HPDE6-E6E7 (cell line): ENCODE measurements at regions not wholly inside any gene's neighbourhood (a gene's known extent, or its start where the extent isn't known, plus 50 kb on each side); places are given as distances from the start of the nearest gene placed in this dataset.
"Not testable (repeated sequence)": the region's sequence is repeated elsewhere in the genome, so short reads cannot be mapped to it uniquely, and the experiment has no call there.

ENCODE experiments used
- DNase-seq: peaks from one replicate; pipeline ENCODE4 v3.0.0; 2011; ENCODE audit warnings: missing footprints; ENCODE audit errors: extremely low spot score

DNA sequence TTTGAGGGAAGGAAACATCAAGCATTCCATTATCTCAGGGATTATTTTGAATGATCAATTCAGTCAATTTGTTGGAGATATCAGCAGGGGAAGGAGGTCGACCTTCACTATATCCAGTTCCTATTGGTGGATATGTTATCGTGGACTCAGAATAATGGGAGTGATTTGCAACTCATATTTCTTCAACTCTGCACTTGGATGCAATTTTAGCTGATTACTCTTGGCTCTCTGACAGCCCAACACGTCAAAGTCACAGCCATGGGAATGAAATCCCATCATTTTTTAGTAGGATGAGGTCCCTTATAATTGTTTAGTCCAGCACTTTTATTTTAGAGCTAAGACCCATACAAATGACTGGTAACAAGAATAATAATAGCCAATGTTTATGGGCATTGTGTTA is 371.8 kb upstream of the RPS23 start:
- no peak for DNase-seq

GRCh38 chr5:82644766-82645165 is 366.6 kb upstream of the RPS23 start:
- no peak for DNase-seq

- DNase-seq: no peak
Measured at GRCh38 chr5:82644229-82644628, 366.1 kb upstream of the RPS23 start.

- DNase-seq: no peak
Measured at GRCh38 chr5:82642313-82642712, 364.2 kb upstream of the RPS23 start.

GRCh38 chr5:82641331-82642003 is 363.3 kb upstream of the RPS23 start:
- DNase-seq: peak; percentile 50

GRCh38 chr5:82640916-82641315 is 362.8 kb upstream of the RPS23 start:
- DNase-seq: no peak

- DNase-seq: no peak
Measured at GRCh38 chr5:82639393-82640144, 361.4 kb upstream of the RPS23 start.

DNA sequence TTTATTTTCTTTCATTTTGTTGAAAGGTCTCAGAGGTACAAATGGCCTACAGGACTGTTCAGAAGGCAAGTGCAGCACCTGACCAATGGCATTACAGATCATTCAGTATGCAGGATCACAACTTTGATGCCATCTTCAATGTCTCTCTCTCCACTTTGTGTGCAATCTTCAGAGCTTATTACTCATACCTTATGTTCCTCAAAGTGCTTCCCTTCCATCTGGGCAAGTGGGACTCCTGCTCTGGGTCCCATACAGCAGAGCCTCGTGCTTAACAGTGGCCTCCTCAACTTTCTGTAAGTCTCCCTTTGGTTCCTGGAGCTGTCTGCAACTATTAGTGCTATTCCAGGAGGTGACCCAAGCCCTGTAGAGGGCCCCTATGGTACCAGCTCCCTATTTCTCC is 358.4 kb upstream of the RPS23 start:
- no peak for DNase-seq

- DNase-seq: peak; percentile 79
Measured at GRCh38 chr5:82635561-82636288, 357.6 kb upstream of the RPS23 start.

DNA sequence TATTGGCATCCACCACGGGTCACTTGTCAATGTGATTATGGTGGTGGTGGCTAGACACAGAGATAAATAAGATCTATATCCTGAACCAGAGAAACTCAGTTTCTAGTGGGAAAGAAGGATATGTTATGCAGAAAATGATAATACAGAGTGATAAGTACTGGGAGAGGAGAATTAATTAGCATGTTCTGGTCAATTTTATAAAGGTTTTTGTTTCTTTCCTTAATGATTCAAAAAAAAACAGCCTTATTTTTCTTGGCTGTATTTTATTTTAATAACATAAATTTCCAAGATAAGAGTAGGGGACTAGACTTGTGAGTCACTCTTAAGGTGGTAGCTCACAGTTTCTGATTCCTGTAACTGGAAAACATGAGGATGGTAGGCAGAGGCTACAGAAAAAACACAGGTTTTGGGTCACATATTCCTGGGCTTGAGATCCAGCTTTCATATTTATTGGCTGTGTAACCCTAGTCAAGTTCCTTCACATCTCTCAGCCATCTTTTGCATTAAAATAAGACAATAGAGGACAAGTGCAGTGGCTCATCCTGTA is 350.3 kb upstream of the RPS23 start:
- DNase-seq: no peak

DNA sequence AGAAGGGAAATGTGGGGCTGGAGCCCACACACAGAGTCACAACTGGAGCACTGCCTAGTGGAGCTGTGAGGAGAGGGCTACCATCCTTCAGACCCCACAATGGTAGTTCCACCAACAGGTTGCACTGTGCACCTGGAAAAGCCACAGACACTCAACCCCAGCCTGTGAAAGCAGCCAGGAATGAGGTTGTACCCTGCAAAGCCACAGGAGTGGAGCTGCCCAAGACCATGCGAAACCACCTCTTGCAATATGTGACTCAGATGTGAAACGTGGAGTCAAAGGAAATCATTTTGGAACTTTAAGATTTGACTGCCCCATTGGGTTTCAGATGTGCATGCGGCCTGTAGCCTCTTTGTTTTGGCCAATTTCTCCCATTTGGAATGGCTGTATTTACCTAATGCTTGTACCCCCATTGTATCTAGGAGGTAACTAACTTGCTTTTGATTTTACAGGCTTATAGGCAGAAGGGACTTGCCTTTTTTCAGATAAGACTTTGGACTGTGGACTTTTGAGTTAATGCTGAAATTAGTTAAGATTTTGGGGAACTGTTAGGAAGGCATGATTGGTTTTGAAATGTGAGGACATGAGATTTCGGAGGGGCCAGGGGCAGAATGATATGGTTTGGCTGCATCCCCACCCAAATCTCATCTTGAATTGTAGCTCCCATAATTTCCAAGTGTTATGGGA is 348.9 kb upstream of the RPS23 start:
- DNase-seq: not testable (repeated sequence)

GRCh38 chr5:82626012-82626411 is 347.9 kb upstream of the RPS23 start:
- DNase-seq: not testable (repeated sequence)

DNA sequence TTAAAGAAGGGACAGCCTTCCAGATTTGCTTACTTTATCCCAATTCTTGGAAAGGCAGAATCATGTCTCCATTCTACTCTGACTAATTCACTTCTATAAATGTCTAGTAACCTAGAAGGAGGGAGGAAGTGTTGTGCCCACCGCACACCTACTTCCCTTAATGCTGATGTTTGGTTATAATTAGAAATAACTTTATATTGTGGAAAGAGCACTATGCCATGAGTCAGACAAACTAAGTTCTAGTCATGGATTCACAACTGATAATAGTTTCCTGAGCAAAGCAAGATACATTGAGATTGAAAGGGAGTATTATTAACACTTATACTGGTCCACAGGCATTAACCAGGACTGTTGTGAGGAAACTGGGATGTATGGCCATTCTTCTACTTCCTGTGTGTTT is 345.9 kb upstream of the RPS23 start:
- no peak for DNase-seq

DNA sequence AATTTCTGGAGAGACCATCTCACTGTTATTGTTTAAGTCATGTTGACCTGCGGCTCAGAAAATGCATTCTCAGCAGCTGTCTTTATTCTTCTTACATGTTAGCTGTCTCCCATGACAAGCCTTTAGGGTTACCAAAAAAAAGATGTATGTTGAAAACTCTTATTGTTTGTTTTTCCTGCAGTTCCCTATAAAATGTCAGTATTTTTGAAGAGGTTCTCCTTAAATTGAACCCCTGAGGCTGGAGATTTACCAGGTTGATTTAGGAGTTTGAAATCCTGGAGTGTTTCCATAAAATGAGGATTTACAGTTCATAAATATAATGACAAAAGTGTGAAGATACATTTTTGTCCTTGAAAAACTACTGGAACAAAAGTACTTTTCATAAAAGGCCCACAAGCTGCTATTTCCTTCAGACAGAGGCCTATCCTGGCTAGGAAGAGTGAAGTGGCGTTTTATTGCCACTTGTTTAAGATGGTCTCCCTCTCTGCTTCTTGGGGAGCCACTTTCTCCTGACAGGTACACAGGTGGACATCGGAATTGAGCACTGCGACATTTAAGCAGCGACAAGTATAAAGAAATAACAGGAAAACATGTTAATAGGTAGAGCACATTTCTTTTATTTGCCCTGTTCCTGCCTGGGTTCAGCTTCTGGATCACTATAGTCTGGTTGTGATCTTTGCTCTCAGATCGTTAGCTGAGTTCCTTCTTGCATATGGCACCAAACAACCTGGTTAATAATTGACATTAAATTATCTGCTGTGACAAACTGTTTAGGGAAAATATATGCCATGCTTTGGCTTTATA is 344.8 kb upstream of the RPS23 start:
- DNase-seq: no peak

DNA sequence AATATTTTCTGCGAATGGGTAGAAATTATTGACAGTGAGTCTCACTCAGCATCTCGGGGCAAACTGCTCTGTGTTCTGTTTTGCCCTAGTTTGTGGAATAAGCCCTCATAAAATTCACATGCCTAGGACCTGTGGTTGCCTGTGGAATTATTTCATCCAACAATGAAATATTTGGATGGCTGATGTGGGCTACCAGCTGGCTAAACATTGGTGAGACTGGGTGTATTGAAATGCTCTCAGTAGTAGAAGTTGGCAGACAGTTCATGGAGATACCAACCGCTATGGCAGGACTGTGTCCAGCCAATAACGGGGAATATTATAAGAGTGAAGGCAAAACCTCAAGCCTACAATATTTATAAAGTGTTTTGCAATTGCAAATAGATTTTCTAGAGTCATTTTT is 344.1 kb upstream of the RPS23 start:
- no peak for DNase-seq

- DNase-seq: no peak
Measured at GRCh38 chr5:82620957-82621600, 342.9 kb upstream of the RPS23 start.

GRCh38 chr5:82619097-82619496 is 340.9 kb upstream of the RPS23 start:
- no peak for DNase-seq

DNA sequence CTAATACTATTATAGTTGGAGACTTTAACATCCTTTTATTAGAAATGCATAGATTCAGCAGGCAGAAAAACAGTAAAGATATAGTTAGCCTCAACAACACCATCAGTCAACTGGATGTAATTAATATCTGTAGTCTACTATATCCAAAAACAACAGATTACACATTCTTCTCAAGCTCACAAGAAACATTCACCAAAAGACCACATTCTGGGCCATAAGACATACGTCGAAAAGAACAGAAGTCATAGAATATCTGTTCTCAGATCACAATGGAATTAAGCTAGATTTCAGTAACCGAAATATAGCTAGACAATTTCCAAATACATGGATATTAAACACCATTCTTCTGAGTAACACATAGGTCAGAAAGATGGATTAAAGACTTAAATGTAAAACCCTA is 336.6 kb upstream of the RPS23 start:
- DNase-seq: no peak

DNA sequence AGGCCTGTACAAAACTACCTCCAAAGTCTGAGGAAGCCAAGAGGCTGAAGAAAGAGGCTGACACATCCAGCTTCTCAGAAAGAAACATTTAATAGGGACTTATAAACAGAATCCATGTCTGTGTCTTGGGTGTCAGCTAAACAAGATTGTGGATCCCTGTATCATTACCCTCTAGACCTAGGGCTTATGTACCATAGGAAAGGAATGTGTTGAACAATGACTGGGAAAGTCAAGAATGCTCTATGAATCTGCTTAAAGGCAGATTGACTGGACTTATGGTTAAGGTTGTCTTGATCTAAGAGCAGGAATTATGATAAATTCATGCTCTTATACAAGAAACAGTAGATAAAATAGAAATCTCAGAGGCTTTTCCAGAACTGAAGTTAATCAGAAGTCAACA is 335.7 kb upstream of the RPS23 start:
- no peak for DNase-seq

GRCh38 chr5:82610686-82611085 is 332.5 kb upstream of the RPS23 start:
- DNase-seq: no peak
